Activated CD4-positive, alpha-beta T cell treated with anti-CD3 and anti-CD28 coated beads for 1 hour (primary cell): ENCODE measurements at regions not wholly inside any gene's neighbourhood (a gene's known extent, or its start where the extent isn't known, plus 50 kb on each side); places are given as distances from the start of the nearest gene placed in this dataset.
A peak's percentile ranks its signal among the peaks of the same experiment; 100 is the strongest.

Experiments
- DNase-seq: peaks from one replicate; pipeline ENCODE4 v3.0.0-alpha.2; 2020

DNA sequence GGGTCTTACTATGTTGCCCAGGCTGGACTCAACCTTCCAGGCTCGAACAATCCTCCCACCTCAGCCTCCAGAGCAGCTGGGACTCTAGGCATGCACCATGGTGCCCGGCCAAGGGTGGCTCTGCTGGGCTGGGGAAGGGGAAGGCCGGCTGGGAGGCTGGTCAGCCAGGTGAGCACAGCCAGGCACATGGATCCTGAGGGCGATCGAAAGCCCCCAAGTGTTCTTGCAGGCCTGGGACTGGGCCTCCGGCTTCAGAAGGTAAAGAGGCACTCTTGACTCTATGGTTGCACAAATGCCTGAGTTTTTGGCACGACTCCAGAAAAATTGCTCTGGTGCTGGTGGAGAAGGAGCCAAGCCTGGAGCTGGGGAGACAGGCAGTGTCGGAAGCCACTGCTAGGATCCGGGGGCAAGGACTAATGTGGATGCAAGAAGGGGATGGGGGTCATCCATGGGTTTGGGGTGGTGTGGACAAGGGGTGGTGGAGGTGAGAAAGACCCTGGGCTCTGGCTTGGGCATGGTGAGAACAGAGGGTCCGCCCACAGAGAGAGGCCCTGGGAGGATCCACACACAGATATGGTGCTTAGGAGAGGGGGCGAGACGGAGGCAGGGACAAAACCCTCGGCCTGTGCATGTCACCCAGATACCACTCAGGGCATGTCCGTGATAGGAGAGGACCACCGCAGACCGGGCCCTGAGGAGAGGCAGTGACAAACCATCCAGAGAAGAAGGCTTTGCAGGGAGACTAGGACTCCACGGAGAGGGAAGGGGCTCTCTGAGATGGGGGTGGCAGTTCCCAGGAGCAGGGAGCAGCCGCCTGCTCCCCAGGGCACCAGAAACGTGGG is 51.1 kb upstream of the COL5A1 start:
- no peak for DNase-seq

DNA sequence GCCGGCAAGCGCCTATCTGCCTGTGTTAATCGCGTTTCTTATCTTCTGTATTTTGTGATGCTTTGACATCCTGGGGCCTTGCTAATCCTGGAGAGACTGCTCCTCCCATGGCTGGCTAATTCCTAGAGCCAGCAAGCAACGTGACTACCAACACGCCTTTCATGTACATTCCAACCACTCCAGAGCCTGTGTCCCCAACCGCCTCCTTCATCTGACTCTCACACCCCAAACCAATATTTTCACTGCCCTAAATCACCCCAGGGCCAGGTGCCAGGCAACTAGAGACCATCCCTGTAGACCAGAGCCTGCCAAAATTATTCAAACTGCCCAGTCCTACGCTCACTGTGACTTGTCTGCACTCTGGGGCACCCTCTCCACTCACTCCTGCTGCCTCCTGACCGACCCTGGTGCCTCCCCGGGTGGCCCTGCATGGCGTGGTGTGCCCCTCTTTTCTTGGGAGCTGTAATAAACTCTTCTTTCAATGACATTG is 50.5 kb upstream of the COL5A1 start:
- peak; percentile 5 for DNase-seq

DNA sequence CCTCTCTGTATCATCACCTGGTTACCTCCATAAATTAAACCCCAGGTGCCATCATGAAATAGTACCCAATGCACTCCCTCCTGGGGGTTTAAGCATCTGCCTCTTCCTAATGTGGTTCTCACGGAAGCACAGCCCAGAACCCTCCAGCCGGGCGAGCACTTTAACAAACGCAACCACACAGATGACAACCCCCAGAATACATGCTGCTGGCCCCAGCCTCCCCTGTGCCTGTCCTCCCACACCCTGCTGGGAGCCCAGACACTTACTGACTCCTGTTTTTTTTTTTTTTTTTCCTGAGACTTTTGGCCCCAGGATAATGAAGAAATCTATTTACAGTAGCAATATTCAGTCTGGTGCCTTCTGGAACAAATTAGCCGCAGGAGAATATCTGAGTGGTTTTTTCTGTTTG is 50.0 kb upstream of the COL5A1 start:
- DNase-seq = peak; percentile 1
